Hepatocyte (in vitro differentiated cells): ENCODE measurements at regions not wholly inside any gene's neighbourhood (a gene's known extent, or its start where the extent isn't known, plus 50 kb on each side); places are given as distances from the start of the nearest gene placed in this dataset.

Experiments
- CTCF ChIP-seq: fragments of 200-600 bp; sonication (generic); IDR thresholded peaks from 2 replicates; pipeline ENCODE4 v1.5.1; 2016; ENCODE audit warnings: antibody characterized with exemption, mild to moderate bottlenecking; ENCODE audit not compliant: poor library complexity
- EZH2 ChIP-seq: fragments of 200-600 bp; sonication (generic); IDR thresholded peaks from 2 replicates; pipeline ENCODE4 v1.6.1; 2016; ENCODE audit warnings: antibody characterized with exemption, mild to moderate bottlenecking, borderline replicate concordance
- EZH2phosphoT487 ChIP-seq: fragments of 200-600 bp; sonication (generic); IDR thresholded peaks from one replicate; pipeline ENCODE4 v1.6.1; 2018; ENCODE audit warnings: antibody characterized with exemption, mild to moderate bottlenecking, low read depth, moderate library complexity; ENCODE audit not compliant: unreplicated experiment, severe bottlenecking

DNA sequence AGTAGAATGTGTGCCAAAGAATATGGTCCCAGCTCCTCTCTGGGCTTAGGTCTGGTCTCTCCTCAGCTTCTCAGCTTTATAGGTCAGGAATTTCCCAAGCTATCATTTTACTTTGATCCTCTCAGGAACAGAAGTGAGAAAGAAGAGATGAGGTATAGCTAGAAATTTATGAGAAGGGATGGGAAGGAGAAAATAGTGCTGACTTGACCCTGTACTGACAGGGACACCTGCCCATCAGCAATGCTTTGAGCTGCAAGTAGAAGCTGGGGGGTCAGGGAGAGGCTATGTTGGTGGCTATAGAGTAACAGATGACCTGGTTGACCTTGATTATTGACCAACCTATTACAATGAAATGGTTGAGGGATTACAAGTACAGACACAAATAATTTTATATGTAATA lies 75.0 kb downstream of the XCL2 start:
- TF ChIP-seq CTCF: no peak
- TF ChIP-seq EZH2: no peak
- no peak for TF ChIP-seq EZH2phosphoT487
